ENCODE measurements at regions not wholly inside any gene's neighbourhood (a gene's known extent, or its start where the extent isn't known, plus 50 kb on each side); places are given as distances from the start of the nearest gene placed in this dataset.
"Not testable (repeated sequence)": the region's sequence is repeated elsewhere in the genome, so short reads cannot be mapped to it uniquely, and the experiment has no call there.

GRCh38 chr1:173328961-173329360, 121.8 kb upstream of the TNFSF4 start:
- no peak for TF ChIP-seq CTCF (IDR thresholded peaks at IDR 0.05)
- ATAC-seq (no peak), DNase-seq (no peak)
- no peaks in the 10 kb centered on the region for H3K27me3 ChIP-seq
- H3K36me3 ChIP-seq, result no peaks in the 10 kb centered on the region
- H3K4me3 ChIP-seq, result no peak overlapping the region
- peaks cover 5 to 24% of the 10 kb centered on the region in 2 donors for H3K4me1 ChIP-seq
- no peak overlapping the region for H3K27ac ChIP-seq
- intact Hi-C loops (cut with DNase I), result no loop called here
- H3K9me3 ChIP-seq, result peaks cover 0 to 2% of the 10 kb centered on the region in 2 donors

- no peak for TF ChIP-seq CTCF (IDR thresholded peaks at IDR 0.05)
- intact Hi-C loops (cut with DNase I), result no loop called here
Measured at GRCh38 chr1:173329726-173330125, 122.6 kb upstream of the TNFSF4 start.

GRCh38 chr1:173330149-173330951, 123.2 kb upstream of the TNFSF4 start:
- Histone ChIP-seq H3K27me3 (no peaks in the 10 kb centered on the region), H3K36me3 (no peaks in the 10 kb centered on the region), H3K9me3 (no peaks in the 10 kb centered on the region), H3K4me1 (peaks cover 5 to 24% of the 10 kb centered on the region in 2 donors), H3K27ac (peak overlapping the region in 1 of 2 donors; percentile 53), H3K4me3 (no peak overlapping the region)
- ATAC-seq (peak; percentile 60), DNase-seq (peak in 1 of 4 donors; percentile 16)
- TF ChIP-seq CTCF (IDR thresholded peaks at IDR 0.05), result no peak
- intact Hi-C loops (cut with DNase I), result no loop called here

More at GRCh38 chr1:173329726-173330125, 122.6 kb upstream of the TNFSF4 start:
- DNase-seq, result no peak
- Histone ChIP-seq H3K27ac (no peak overlapping the region), H3K9me3 (no peaks in the 10 kb centered on the region), H3K4me1 (peaks cover 5 to 24% of the 10 kb centered on the region in 2 donors), H3K4me3 (no peak overlapping the region), H3K36me3 (no peaks in the 10 kb centered on the region), H3K27me3 (no peaks in the 10 kb centered on the region)
- ATAC-seq, result peak; percentile 23

GRCh38 chr1:173330952-173331548, 123.9 kb upstream of the TNFSF4 start:
- H3K9me3 ChIP-seq; H3K4me3 ChIP-seq; H3K27me3 ChIP-seq; H3K36me3 ChIP-seq; intact Hi-C loops (cut with DNase I); DNase-seq: not testable (repeated sequence)
- Histone ChIP-seq H3K27ac (peak overlapping the region in 1 of 2 donors; percentile 53), H3K4me1 (peaks cover 5 to 24% of the 10 kb centered on the region in 2 donors)
- peak; percentile 35 for ATAC-seq

GRCh38 chr1:173332026-173332425, 124.9 kb upstream of the TNFSF4 start:
- no peak for TF ChIP-seq CTCF (IDR thresholded peaks at IDR 0.05)
- H3K27ac ChIP-seq, result peak overlapping the region in 1 of 2 donors; percentile 53
- ATAC-seq (peak; percentile 77), DNase-seq (peak in 1 of 4 donors; percentile 37)
- no peak overlapping the region for H3K4me3 ChIP-seq
- intact Hi-C loops (cut with DNase I), result no loop called here
- H3K36me3 ChIP-seq, result no peaks in the 10 kb centered on the region
- peaks cover 5 to 24% of the 10 kb centered on the region in 2 donors for H3K4me1 ChIP-seq
- H3K27me3 ChIP-seq, result no peaks in the 10 kb centered on the region
- H3K9me3 ChIP-seq, result no peaks in the 10 kb centered on the region
